Thoracic aorta (tissue), 2 donors: ENCODE measurements at regions not wholly inside any gene's neighbourhood (a gene's known extent, or its start where the extent isn't known, plus 50 kb on each side); places are given as distances from the start of the nearest gene placed in this dataset.

Source experiments
- ATAC-seq: fragments of 150-250 bp; one replicate; pipeline ENCODE4 v1.8.0; 2017; ENCODE audit warnings: low read depth; ENCODE audit not compliant: insufficient number of reproducible peaks, low FRiP score
- DNase-seq: peaks from one replicate; pipeline ENCODE4 v3.0.0-alpha.2; 2020; ENCODE audit warnings: low spot score
- H3K27ac ChIP-seq, 2 donors: fragments of 200-600 bp; sonication (generic); 1 replicate in 1 of 2; 2 replicates in 1 of 2; pipeline ENCODE4 v1.5.1; 2016; ENCODE audit warnings: mild to moderate bottlenecking in 2 of 2, moderate library complexity in 2 of 2
- H3K27me3 ChIP-seq: fragments of 200-600 bp; sonication (generic); replicated peaks from 2 replicates; pipeline ENCODE4 v1.6.0; 2016; ENCODE audit warnings: mild to moderate bottlenecking; ENCODE audit not compliant: insufficient read depth
- H3K36me3 ChIP-seq: fragments of 200-600 bp; sonication (generic); one replicate; pipeline ENCODE4 v1.5.1; 2016
- H3K4me1 ChIP-seq, 2 donors: fragments of 200-600 bp; sonication (generic); 1 replicate in 1 of 2; 2 replicates in 1 of 2; pipeline versions ENCODE4 v1.5.1 to v1.6.0; 2016; ENCODE audit warnings: low read depth in 2 of 2, mild to moderate bottlenecking in 1 of 2; ENCODE audit not compliant: control insufficient read depth in 1 of 2
- H3K4me3 ChIP-seq: fragments of 200-600 bp; sonication (generic); 2 replicates; pipeline ENCODE4 v1.5.1; 2016; ENCODE audit warnings: mild to moderate bottlenecking
- H3K9me3 ChIP-seq: fragments of 200-600 bp; sonication (generic); 2 replicates; pipeline ENCODE4 v1.5.1; 2016
- CTCF ChIP-seq: fragments of 200-600 bp; sonication (generic); IDR thresholded peaks from one replicate; pipeline ENCODE4 v1.5.1; 2019; ENCODE audit warnings: antibody characterized with exemption

GRCh38 chr15:58380280-58380945, 51.4 kb upstream of the LIPC start:
- ATAC-seq (no peak), DNase-seq (no peak)
- H3K9me3 ChIP-seq = no peaks in the 10 kb centered on the region
- H3K27ac ChIP-seq = no peak overlapping the region
- H3K36me3 ChIP-seq = no peaks in the 10 kb centered on the region
- no peaks in the 10 kb centered on the region for H3K4me1 ChIP-seq
- TF ChIP-seq CTCF = no peak
- no peak overlapping the region for H3K4me3 ChIP-seq
- no peaks in the 10 kb centered on the region for H3K27me3 ChIP-seq

GRCh38 chr15:58381697-58382096, 50.1 kb upstream of the LIPC start:
- H3K36me3 ChIP-seq = no peaks in the 10 kb centered on the region
- H3K4me1 ChIP-seq = no peaks in the 10 kb centered on the region
- no peak overlapping the region for H3K4me3 ChIP-seq
- H3K27ac ChIP-seq = no peak overlapping the region
- no peak for TF ChIP-seq CTCF
- no peaks in the 10 kb centered on the region for H3K27me3 ChIP-seq
- H3K9me3 ChIP-seq = no peaks in the 10 kb centered on the region
- no peak for DNase-seq
- no peak for ATAC-seq
